ENCODE measurements at regions not wholly inside any gene's neighbourhood (a gene's known extent, or its start where the extent isn't known, plus 50 kb on each side); places are given as distances from the start of the nearest gene placed in this dataset.
"Not testable (repeated sequence)": the region's sequence is repeated elsewhere in the genome, so short reads cannot be mapped to it uniquely, and the experiment has no call there.

DNA sequence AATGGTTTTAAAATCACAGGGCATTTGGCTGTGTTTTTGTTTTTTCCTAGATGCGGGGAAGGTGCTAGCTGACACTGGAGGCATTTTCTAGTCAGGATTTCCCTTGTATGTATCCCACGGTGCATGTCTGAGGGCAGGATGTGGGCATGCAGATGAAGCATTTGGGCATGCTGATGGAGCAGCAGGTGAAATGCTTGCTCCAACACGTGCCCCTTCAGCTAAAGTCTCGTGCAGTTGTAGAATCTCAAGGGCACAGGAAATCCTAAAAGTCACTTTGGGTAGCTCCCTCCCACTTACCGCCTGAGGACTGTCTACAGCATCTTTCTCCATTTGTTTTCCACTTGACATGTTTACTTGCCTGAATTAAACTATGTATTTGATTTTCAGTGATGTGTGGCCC lies 429.4 kb upstream of the B3GAT1 start:
- Histone ChIP-seq H3K27me3 (ENCODE audit: insufficient read depth, low read length, poor library complexity, severe bottlenecking) (no peaks in the 10 kb centered on the region), H3K4me1 (ENCODE audit: insufficient read depth, low read length, poor library complexity, severe bottlenecking) (no peaks in the 10 kb centered on the region), H4K20me1 (ENCODE audit: insufficient read depth, low read length, poor library complexity, severe bottlenecking) (no peaks in the 10 kb centered on the region), H3K9ac (ENCODE audit: low read depth, low read length, poor library complexity, severe bottlenecking) (no peak overlapping the region), H3K79me2 (ENCODE audit: insufficient read depth, low read length) (no peaks in the 10 kb centered on the region), H3K4me2 (ENCODE audit: low read depth, low read length, poor library complexity, severe bottlenecking) (no peak overlapping the region), H3K9me3 (ENCODE audit: insufficient read depth, low read depth, low read length) (peaks cover 37% of the 10 kb centered on the region; the same call in 1 of the 2 replicates), H3K9me2 (replicated peaks; ENCODE audit: low read depth, low read length) (no peaks in the 10 kb centered on the region), H3F3A (ENCODE audit: low read depth) (no peaks in the 10 kb centered on the region), H2AFZ (ENCODE audit: low read length) (no peak overlapping the region), H3K36me3 (ENCODE audit: insufficient read depth, low read length) (no peaks in the 10 kb centered on the region), H3K4me3 (ENCODE audit: low read length, poor library complexity, severe bottlenecking) (no peak overlapping the region)
- no peak for TF ChIP-seq EZH2phosphoT487 (IDR thresholded peaks at IDR 0.05; ENCODE audit: borderline replicate concordance)
- no peak for TF ChIP-seq CTCF (conservative IDR thresholded peaks at IDR 0.05; ENCODE audit: low read length)

GRCh38 chr11:134840945-134841344 lies 428.9 kb upstream of the B3GAT1 start:
- TF ChIP-seq CTCF (conservative IDR thresholded peaks at IDR 0.05; ENCODE audit: low read length) (no peak), EZH2phosphoT487 (IDR thresholded peaks at IDR 0.05; ENCODE audit: borderline replicate concordance) (no peak)
- no peak overlapping the region for H3K9ac ChIP-seq (ENCODE audit: low read depth, low read length, poor library complexity, severe bottlenecking)
- H3K79me2 ChIP-seq (ENCODE audit: insufficient read depth, low read length): no peaks in the 10 kb centered on the region
- H3K27me3 ChIP-seq (ENCODE audit: insufficient read depth, low read length, poor library complexity, severe bottlenecking): no peaks in the 10 kb centered on the region
- peaks cover 32% of the 10 kb centered on the region; the same call in 1 of the 2 replicates for H3K9me3 ChIP-seq (ENCODE audit: insufficient read depth, low read depth, low read length)
- H3K4me1 ChIP-seq (ENCODE audit: insufficient read depth, low read length, poor library complexity, severe bottlenecking): no peaks in the 10 kb centered on the region
- H3F3A ChIP-seq (ENCODE audit: low read depth): no peaks in the 10 kb centered on the region
- H3K36me3 ChIP-seq (ENCODE audit: insufficient read depth, low read length): no peaks in the 10 kb centered on the region
- H3K4me3 ChIP-seq (ENCODE audit: low read length, poor library complexity, severe bottlenecking): no peak overlapping the region
- H2AFZ ChIP-seq (ENCODE audit: low read length): no peak overlapping the region
- H3K9me2 ChIP-seq (replicated peaks; ENCODE audit: low read depth, low read length): no peaks in the 10 kb centered on the region
- H3K4me2 ChIP-seq (ENCODE audit: low read depth, low read length, poor library complexity, severe bottlenecking): no peak overlapping the region
- no peaks in the 10 kb centered on the region for H4K20me1 ChIP-seq (ENCODE audit: insufficient read depth, low read length, poor library complexity, severe bottlenecking)

GRCh38 chr11:134840165-134840564 lies 428.1 kb upstream of the B3GAT1 start:
- H3K27me3 ChIP-seq (ENCODE audit: insufficient read depth, low read length, poor library complexity, severe bottlenecking); H3K9me2 ChIP-seq (replicated peaks; ENCODE audit: low read depth, low read length); H2AFZ ChIP-seq (ENCODE audit: low read length); H3K36me3 ChIP-seq (ENCODE audit: insufficient read depth, low read length); H3F3A ChIP-seq (ENCODE audit: low read depth); H3K79me2 ChIP-seq (ENCODE audit: insufficient read depth, low read length); H3K4me2 ChIP-seq (ENCODE audit: low read depth, low read length, poor library complexity, severe bottlenecking); H3K9ac ChIP-seq (ENCODE audit: low read depth, low read length, poor library complexity, severe bottlenecking); H3K4me1 ChIP-seq (ENCODE audit: insufficient read depth, low read length, poor library complexity, severe bottlenecking); H3K4me3 ChIP-seq (ENCODE audit: low read length, poor library complexity, severe bottlenecking); H4K20me1 ChIP-seq (ENCODE audit: insufficient read depth, low read length, poor library complexity, severe bottlenecking): not testable (repeated sequence)
- peaks cover 31% of the 10 kb centered on the region; the same call in 1 of the 2 replicates for H3K9me3 ChIP-seq (ENCODE audit: insufficient read depth, low read depth, low read length)

DNA sequence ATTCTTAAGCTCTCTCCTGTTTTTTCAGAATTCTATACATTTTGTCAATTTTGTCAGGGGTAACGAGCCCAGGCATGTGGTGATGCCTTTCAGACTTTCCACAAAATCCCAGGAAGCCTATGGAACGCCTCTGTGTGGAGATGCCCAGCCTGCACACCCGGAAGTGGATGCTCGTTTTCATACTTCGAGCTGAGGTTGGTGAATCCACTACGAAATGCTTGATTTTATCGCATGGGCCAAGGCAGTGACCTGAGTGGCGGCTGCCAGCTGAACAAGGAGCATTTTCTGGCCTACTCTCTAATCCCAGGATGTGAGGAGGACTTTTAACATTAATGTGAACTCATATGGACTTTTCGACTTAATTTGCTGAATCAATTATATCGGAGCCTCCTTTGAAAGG lies 426.7 kb upstream of the B3GAT1 start:
- no peak for TF ChIP-seq CTCF (conservative IDR thresholded peaks at IDR 0.05; ENCODE audit: low read length)
- no peak for TF ChIP-seq EZH2phosphoT487 (IDR thresholded peaks at IDR 0.05; ENCODE audit: borderline replicate concordance)

More for the DNA sequence above, 426.7 kb upstream of the B3GAT1 start:
- Histone ChIP-seq H3K79me2 (ENCODE audit: insufficient read depth, low read length) (no peaks in the 10 kb centered on the region), H3K4me1 (ENCODE audit: insufficient read depth, low read length, poor library complexity, severe bottlenecking) (peaks cover 4% of the 10 kb centered on the region), H3K9me3 (ENCODE audit: insufficient read depth, low read depth, low read length) (peaks cover 19% of the 10 kb centered on the region; the same call in 1 of the 2 replicates), H3K36me3 (ENCODE audit: insufficient read depth, low read length) (no peaks in the 10 kb centered on the region), H3K9me2 (replicated peaks; ENCODE audit: low read depth, low read length) (no peaks in the 10 kb centered on the region), H3K4me2 (ENCODE audit: low read depth, low read length, poor library complexity, severe bottlenecking) (no peak overlapping the region), H3K9ac (ENCODE audit: low read depth, low read length, poor library complexity, severe bottlenecking) (no peak overlapping the region), H3K27me3 (ENCODE audit: insufficient read depth, low read length, poor library complexity, severe bottlenecking) (no peaks in the 10 kb centered on the region), H3F3A (ENCODE audit: low read depth) (no peaks in the 10 kb centered on the region), H4K20me1 (ENCODE audit: insufficient read depth, low read length, poor library complexity, severe bottlenecking) (no peaks in the 10 kb centered on the region), H2AFZ (ENCODE audit: low read length) (no peak overlapping the region), H3K4me3 (ENCODE audit: low read length, poor library complexity, severe bottlenecking) (no peak overlapping the region)

Measured in Loucy (cell line).